Endodermal cell (in vitro differentiated cells): ENCODE measurements at regions not wholly inside any gene's neighbourhood (a gene's known extent, or its start where the extent isn't known, plus 50 kb on each side); places are given as distances from the start of the nearest gene placed in this dataset.

ENCODE experiments used
- DNase-seq: peaks from one replicate; pipeline ENCODE4 v3.0.0-alpha.2; 2017
- H3K27ac ChIP-seq: 2 replicates; pipeline ENCODE4 v1.5.1; 2013; ENCODE audit warnings: mild to moderate bottlenecking, low read depth, low read length, moderate library complexity
- H3K27me3 ChIP-seq: 2 replicates; pipeline ENCODE4 v1.6.1; 2013; ENCODE audit warnings: mild to moderate bottlenecking, low read length, moderate library complexity; ENCODE audit not compliant: insufficient read depth, control insufficient read depth, poor library complexity, severe bottlenecking
- H3K36me3 ChIP-seq: 2 replicates; pipeline ENCODE4 v1.7.0; 2013; ENCODE audit warnings: mild to moderate bottlenecking, low read length, moderate library complexity; ENCODE audit not compliant: control insufficient read depth, insufficient read depth
- H3K4me1 ChIP-seq: one replicate; pipeline ENCODE4 v1.7.0; 2013; ENCODE audit warnings: low read length; ENCODE audit not compliant: control insufficient read depth, insufficient read depth
- H3K4me3 ChIP-seq: 2 replicates; pipeline ENCODE4 v1.5.1; 2013; ENCODE audit warnings: mild to moderate bottlenecking, low read length, moderate library complexity
- H3K9ac ChIP-seq: 2 replicates; pipeline ENCODE4 v1.6.1; 2013; ENCODE audit warnings: mild to moderate bottlenecking, low read length, moderate library complexity; ENCODE audit not compliant: poor library complexity, severe bottlenecking; ENCODE audit errors: extremely low read depth
- H3K9me3 ChIP-seq: 2 replicates; pipeline ENCODE4 v1.6.1; 2013; ENCODE audit warnings: mild to moderate bottlenecking, low read length, moderate library complexity; ENCODE audit not compliant: control insufficient read depth
- H3K27ac Mint-ChIP-seq: 2 replicates; pipeline ENCODE4 v1.8.0; 2020; ENCODE audit warnings: mixed read lengths
- H3K27me3 Mint-ChIP-seq: 2 replicates; pipeline ENCODE4 v1.8.0; 2021; ENCODE audit warnings: mild to moderate bottlenecking, mixed read lengths; ENCODE audit not compliant: insufficient read depth
- H3K36me3 Mint-ChIP-seq: 2 replicates; pipeline ENCODE4 v1.8.0; 2020; ENCODE audit warnings: low read depth, mixed read lengths
- H3K4me1 Mint-ChIP-seq: 2 replicates; pipeline ENCODE4 v1.8.0; 2020; ENCODE audit warnings: mixed read lengths
- H3K4me3 Mint-ChIP-seq: 2 replicates; pipeline ENCODE4 v1.8.0; 2020; ENCODE audit warnings: mild to moderate bottlenecking, moderate library complexity, mixed read lengths
- H3K9me3 Mint-ChIP-seq: 2 replicates; pipeline ENCODE4 v1.8.0; 2020; ENCODE audit warnings: mild to moderate bottlenecking, mixed read lengths
- WGBS, 2 experiments: methylation state at CpG; one replicate each; pipeline versions ENCODE4 v1.1.5 to v1.1.7; 2013; ENCODE audit warnings: missing lambda C conversion rate in 2 of 2, mixed read lengths in 1 of 2; ENCODE audit not compliant: insufficient coverage in 1 of 2, insufficient read length in 1 of 2; 5-methylcytosine and 5-hydroxymethylcytosine counted together
- TF ChIP-seq, protein P1 (sequence below): fragments of 200-600 bp; sonication (generic); conservative IDR thresholded peaks from 2 replicates; pipeline ENCODE4 v1.5.0; 2021; ENCODE audit warnings: antibody characterized with exemption, mild to moderate bottlenecking

DNA sequence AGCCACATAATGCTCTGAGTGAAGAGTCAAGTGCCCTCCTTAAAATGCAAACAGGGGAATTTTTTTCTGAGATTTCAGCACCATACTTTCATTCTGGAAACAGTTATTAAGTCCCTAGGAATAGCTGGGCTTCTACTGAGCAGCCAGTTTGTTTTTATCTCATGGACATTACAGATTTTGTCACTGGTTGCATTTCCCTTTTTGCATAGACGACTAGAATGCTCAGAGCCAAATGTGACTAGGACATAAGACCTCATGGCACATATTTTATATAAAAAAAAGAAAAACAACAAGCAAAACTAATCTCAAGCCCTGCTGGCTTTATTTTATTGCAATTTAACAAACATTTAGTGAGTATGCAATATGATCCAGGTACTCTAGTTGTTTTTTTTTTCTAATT, 112.7 kb upstream of the NANOGP8 start:
- no peaks in the 10 kb centered on the region for H3K27me3 ChIP-seq
- no peak overlapping the region for H3K9ac ChIP-seq
- no peak for DNase-seq
- no peaks in the 10 kb centered on the region for H3K36me3 ChIP-seq
- no peaks in the 10 kb centered on the region for H3K27me3 Mint-ChIP-seq
- H3K9me3 Mint-ChIP-seq, result peaks cover 8% of the 10 kb centered on the region
- H3K27ac Mint-ChIP-seq, result no peak overlapping the region
- no peak overlapping the region for H3K4me3 Mint-ChIP-seq
- H3K4me1 ChIP-seq, result no peaks in the 10 kb centered on the region
- peaks cover 2% of the 10 kb centered on the region for H3K9me3 ChIP-seq
- H3K4me1 Mint-ChIP-seq, result no peaks in the 10 kb centered on the region
- peaks cover 2% of the 10 kb centered on the region for H3K36me3 Mint-ChIP-seq
- 93 to 100% methylated on average over 1 of the region's 1 CpG for WGBS, 2 experiments
- H3K27ac ChIP-seq, result no peak overlapping the region
- no peak overlapping the region for H3K4me3 ChIP-seq
- TF ChIP-seq, protein P1, sequence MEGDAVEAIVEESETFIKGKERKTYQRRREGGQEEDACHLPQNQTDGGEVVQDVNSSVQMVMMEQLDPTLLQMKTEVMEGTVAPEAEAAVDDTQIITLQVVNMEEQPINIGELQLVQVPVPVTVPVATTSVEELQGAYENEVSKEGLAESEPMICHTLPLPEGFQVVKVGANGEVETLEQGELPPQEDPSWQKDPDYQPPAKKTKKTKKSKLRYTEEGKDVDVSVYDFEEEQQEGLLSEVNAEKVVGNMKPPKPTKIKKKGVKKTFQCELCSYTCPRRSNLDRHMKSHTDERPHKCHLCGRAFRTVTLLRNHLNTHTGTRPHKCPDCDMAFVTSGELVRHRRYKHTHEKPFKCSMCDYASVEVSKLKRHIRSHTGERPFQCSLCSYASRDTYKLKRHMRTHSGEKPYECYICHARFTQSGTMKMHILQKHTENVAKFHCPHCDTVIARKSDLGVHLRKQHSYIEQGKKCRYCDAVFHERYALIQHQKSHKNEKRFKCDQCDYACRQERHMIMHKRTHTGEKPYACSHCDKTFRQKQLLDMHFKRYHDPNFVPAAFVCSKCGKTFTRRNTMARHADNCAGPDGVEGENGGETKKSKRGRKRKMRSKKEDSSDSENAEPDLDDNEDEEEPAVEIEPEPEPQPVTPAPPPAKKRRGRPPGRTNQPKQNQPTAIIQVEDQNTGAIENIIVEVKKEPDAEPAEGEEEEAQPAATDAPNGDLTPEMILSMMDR, result no peak

DNA sequence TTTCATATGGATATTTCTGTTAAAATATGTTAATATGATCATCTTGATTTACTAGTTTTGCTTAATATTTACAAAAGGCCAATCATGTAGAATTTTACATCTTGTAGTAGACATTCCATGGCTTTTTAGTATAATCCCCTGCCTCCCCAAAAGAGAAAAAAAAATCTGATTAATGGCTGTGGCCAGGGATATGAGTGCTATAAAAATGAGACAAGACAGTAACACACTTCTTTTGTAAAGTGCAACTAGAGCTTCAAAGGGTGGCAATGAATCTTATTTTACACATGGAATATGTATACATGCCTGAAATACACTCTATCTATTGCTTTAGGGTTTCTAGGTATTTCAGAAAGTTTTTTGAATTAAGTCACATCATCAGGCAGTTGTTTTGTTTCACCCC, 112.2 kb upstream of the NANOGP8 start:
- no peak overlapping the region for H3K27ac ChIP-seq
- no peak for DNase-seq
- Mint-ChIP-seq H3K4me1 (no peaks in the 10 kb centered on the region), H3K9me3 (peaks cover 12% of the 10 kb centered on the region), H3K27ac (no peak overlapping the region), H3K27me3 (no peaks in the 10 kb centered on the region), H3K36me3 (peaks cover 2% of the 10 kb centered on the region), H3K4me3 (no peak overlapping the region)
- no peaks in the 10 kb centered on the region for H3K36me3 ChIP-seq
- H3K27me3 ChIP-seq, result no peaks in the 10 kb centered on the region
- H3K4me1 ChIP-seq, result no peaks in the 10 kb centered on the region
- TF ChIP-seq, protein P1, result no peak
- no peak overlapping the region for H3K9ac ChIP-seq
- H3K9me3 ChIP-seq, result peaks cover 6% of the 10 kb centered on the region
- no peak overlapping the region for H3K4me3 ChIP-seq

DNA sequence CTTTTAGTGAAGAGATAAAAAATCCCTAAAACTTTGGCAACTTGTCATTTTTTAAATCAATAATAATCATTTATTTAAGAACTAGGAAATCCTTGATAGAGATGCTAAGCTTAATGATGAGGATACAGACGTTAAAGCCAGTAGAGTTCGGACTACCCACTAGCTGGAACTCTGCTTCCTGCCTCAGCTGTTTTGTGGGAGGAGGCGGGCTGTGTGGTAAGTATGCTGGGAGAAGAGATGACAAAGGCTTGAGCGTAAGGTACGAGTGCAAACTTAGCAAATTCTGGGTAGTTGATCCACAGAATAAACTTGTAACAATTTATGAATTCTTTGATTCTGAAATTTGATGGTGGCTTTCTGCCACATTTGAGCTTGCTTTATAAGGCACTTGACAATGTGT, 111.2 kb upstream of the NANOGP8 start:
- DNase-seq, result no peak
- H3K36me3 Mint-ChIP-seq, result peaks cover 8% of the 10 kb centered on the region
- H3K27me3 Mint-ChIP-seq, result no peaks in the 10 kb centered on the region
- Histone ChIP-seq H3K4me3 (no peak overlapping the region), H3K27ac (no peak overlapping the region), H3K4me1 (no peaks in the 10 kb centered on the region), H3K9ac (no peak overlapping the region), H3K36me3 (no peaks in the 10 kb centered on the region), H3K27me3 (no peaks in the 10 kb centered on the region), H3K9me3 (peaks cover 16% of the 10 kb centered on the region)
- no peaks in the 10 kb centered on the region for H3K4me1 Mint-ChIP-seq
- 75 to 88% methylated on average over 2 to 5 of the region's 5 CpGs for WGBS, 2 experiments
- no peak overlapping the region for H3K4me3 Mint-ChIP-seq
- no peak overlapping the region for H3K27ac Mint-ChIP-seq
- TF ChIP-seq, protein P1, result no peak
- peaks cover 22% of the 10 kb centered on the region for H3K9me3 Mint-ChIP-seq
